HepG2 (cell line): ENCODE measurements at regions not wholly inside any gene's neighbourhood (a gene's known extent, or its start where the extent isn't known, plus 50 kb on each side); places are given as distances from the start of the nearest gene placed in this dataset.

Source experiments
- CEBPZ ChIP-seq: IDR thresholded peaks from 2 replicates; pipeline ENCODE4 v1.6.1; 2012; ENCODE audit warnings: low read length, improper control_type of control experiment
- CTCF ChIP-seq: sonication (generic); formaldehyde crosslinking; IDR thresholded peaks from 2 replicates; pipeline ENCODE4 v1.5.0; 2020; ENCODE audit warnings: mild to moderate bottlenecking, missing genetic modification reagents, moderate library complexity
- ELF1 ChIP-seq: sonication (generic); formaldehyde crosslinking; IDR thresholded peaks from 2 replicates; pipeline ENCODE4 v1.4.0; 2020; ENCODE audit warnings: missing genetic modification reagents
- FOXO1 ChIP-seq: sonication (generic); formaldehyde crosslinking; IDR thresholded peaks from 2 replicates; pipeline ENCODE4 v1.4.0; 2020; ENCODE audit warnings: missing genetic modification reagents
- JUN ChIP-seq: sonication (generic); formaldehyde crosslinking; IDR thresholded peaks from 2 replicates; pipeline ENCODE4 v1.4.0; 2020; ENCODE audit warnings: mild to moderate bottlenecking, missing genetic modification reagents
- PAWR ChIP-seq: sonication (generic); formaldehyde crosslinking; IDR thresholded peaks from 2 replicates; pipeline ENCODE4 v1.4.0; 2020; ENCODE audit warnings: missing genetic modification reagents, mild to moderate bottlenecking, borderline replicate concordance
- RFX5 ChIP-seq: IDR thresholded peaks from 2 replicates; pipeline ENCODE4 v1.6.1; 2011; ENCODE audit warnings: low read depth, low read length, improper control_type of control experiment
- TCF12 ChIP-seq, 2 experiments: fragments of 450-650 bp in 1 of 2; sonication (generic) in 1 of 2; formaldehyde crosslinking in 1 of 2; IDR thresholded peaks; 2 replicates each; pipeline versions ENCODE4 v1.6.1 to v1.8.0; 2017 to 2022; ENCODE audit warnings: antibody characterized with exemption in 1 of 2, mild to moderate bottlenecking in 1 of 2, missing genetic modification reagents in 1 of 2, moderate library complexity in 1 of 2
- ZNF570 ChIP-seq: sonication (generic); formaldehyde crosslinking; IDR thresholded peaks from 2 replicates; pipeline ENCODE4 v1.4.0; 2020; ENCODE audit warnings: mild to moderate bottlenecking, missing genetic modification reagents, borderline replicate concordance
- ZNF75D ChIP-seq: sonication (generic); formaldehyde crosslinking; IDR thresholded peaks from 2 replicates; pipeline ENCODE4 v1.8.1; 2023; ENCODE audit warnings: missing genetic modification reagents, mild to moderate bottlenecking, borderline replicate concordance
- TF ChIP-seq, protein P1 (sequence below): sonication (generic); formaldehyde crosslinking; IDR thresholded peaks from 2 replicates; pipeline ENCODE4 v1.8.0; 2022; ENCODE audit warnings: missing genetic modification reagents, low read depth, mild to moderate bottlenecking, borderline replicate concordance
- TF ChIP-seq, protein P2 (sequence below): IDR thresholded peaks from 2 replicates; pipeline ENCODE4 v1.6.1; 2012; ENCODE audit warnings: inconsistent platforms

DNA sequence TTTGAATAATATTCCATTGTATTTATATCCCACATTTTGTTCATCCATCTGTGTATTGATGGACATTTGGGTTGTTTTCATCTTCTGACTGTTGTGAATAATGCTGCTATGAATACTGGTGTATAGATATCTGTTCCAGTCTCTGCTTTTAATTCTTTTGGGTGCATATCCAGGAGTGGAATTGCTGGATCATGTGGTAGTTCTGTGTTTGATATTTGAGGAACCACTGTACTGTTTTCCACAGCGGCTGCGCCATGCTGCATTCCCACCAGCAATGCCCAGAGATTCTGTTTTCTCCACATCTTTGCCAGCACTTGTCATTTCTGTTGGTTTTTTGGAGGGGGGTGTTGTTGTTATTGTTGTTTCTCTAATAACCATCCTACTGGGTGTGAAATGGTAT, 131.6 kb upstream of the KIF26B start:
- TF ChIP-seq PAWR (CRISPR knock-in tag) (no peak), ELF1 (no peak), RFX5 (no peak), CEBPZ (no peak), ZNF75D (no peak), FOXO1 (no peak), ZNF570 (CRISPR knock-in tag) (no peak), TCF12 (IDR thresholded peaks at IDR 0.05) (no peak), TCF12 (CRISPR knock-in tag; IDR thresholded peaks at IDR 0.05) (no peak), JUN (CRISPR knock-in tag) (no peak), CTCF (CRISPR knock-in tag) (no peak)
- TF ChIP-seq, protein P1, sequence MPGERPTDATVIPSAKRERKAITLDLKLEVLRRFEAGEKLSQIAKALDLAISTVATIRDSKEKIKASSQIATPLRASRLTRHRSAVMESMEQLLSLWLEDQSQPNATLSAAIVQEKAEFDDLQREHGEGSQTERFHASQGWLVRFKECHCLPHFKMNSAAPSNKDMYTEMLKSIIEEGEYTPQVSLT (CRISPR knock-in tag), result no peak
- TF ChIP-seq, protein P2, sequence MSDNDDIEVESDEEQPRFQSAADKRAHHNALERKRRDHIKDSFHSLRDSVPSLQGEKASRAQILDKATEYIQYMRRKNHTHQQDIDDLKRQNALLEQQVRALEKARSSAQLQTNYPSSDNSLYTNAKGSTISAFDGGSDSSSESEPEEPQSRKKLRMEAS, result no peak
